ENCODE measurements at regions not wholly inside any gene's neighbourhood (a gene's known extent, or its start where the extent isn't known, plus 50 kb on each side); places are given as distances from the start of the nearest gene placed in this dataset.

GRCh38 chr7:46859963-46860475, 721.9 kb downstream of the TNS3 start:
- Histone ChIP-seq H3K9me3 (ENCODE audit: control insufficient read depth in 2 of 3, insufficient read depth in 1 of 3, low read length in 3 of 3) (no peaks in the 10 kb centered on the region), H3K27ac (ENCODE audit: low read depth in 2 of 2, low read length in 2 of 2) (no peak overlapping the region), H3K4me3 (ENCODE audit: low read length in 3 of 3) (no peak overlapping the region), H3K4me1 (ENCODE audit: control insufficient read depth in 2 of 3, insufficient read depth in 2 of 3, low read depth in 1 of 3, low read length in 3 of 3) (no peaks in the 10 kb centered on the region), H3K36me3 (ENCODE audit: control insufficient read depth in 2 of 3, insufficient read depth in 3 of 3, low read length in 3 of 3) (no peaks in the 10 kb centered on the region), H3K27me3 (ENCODE audit: control insufficient read depth, insufficient read depth, low read length) (no peaks in the 10 kb centered on the region), H3K9ac (ENCODE audit: low read length in 3 of 3) (no peak overlapping the region)
- no peak for TF ChIP-seq CTCF (IDR thresholded peaks at IDR 0.05; ENCODE audit: borderline replicate concordance, extremely low read depth, insufficient read depth)
- intact Hi-C loops (cut with DNase I): no loop called here
- DNase-seq: peak in 1 of 5 donors; percentile 10
- FAIRE-seq: no peak

- H3K9me3 ChIP-seq (ENCODE audit: control insufficient read depth in 2 of 3, insufficient read depth in 1 of 3, low read length in 3 of 3): no peaks in the 10 kb centered on the region
- DNase-seq (no peak), FAIRE-seq (no peak)
- H3K9ac ChIP-seq (ENCODE audit: low read length in 3 of 3): no peak overlapping the region
- H3K4me3 ChIP-seq (ENCODE audit: low read length in 3 of 3): no peak overlapping the region
- TF ChIP-seq CTCF (IDR thresholded peaks at IDR 0.05; ENCODE audit: borderline replicate concordance, extremely low read depth, insufficient read depth): no peak
- H3K36me3 ChIP-seq (ENCODE audit: control insufficient read depth in 2 of 3, insufficient read depth in 3 of 3, low read length in 3 of 3): no peaks in the 10 kb centered on the region
- H3K27me3 ChIP-seq (ENCODE audit: control insufficient read depth, insufficient read depth, low read length): no peaks in the 10 kb centered on the region
- intact Hi-C loops (cut with DNase I): no loop called here
- no peaks in the 10 kb centered on the region for H3K4me1 ChIP-seq (ENCODE audit: control insufficient read depth in 2 of 3, insufficient read depth in 2 of 3, low read depth in 1 of 3, low read length in 3 of 3)
- H3K27ac ChIP-seq (ENCODE audit: low read depth in 2 of 2, low read length in 2 of 2): no peak overlapping the region
Observed at GRCh38 chr7:46855851-46856250, 726.1 kb downstream of the TNS3 start.

- no peaks in the 10 kb centered on the region for H3K9me3 ChIP-seq (ENCODE audit: control insufficient read depth in 2 of 3, insufficient read depth in 1 of 3, low read length in 3 of 3)
- no peaks in the 10 kb centered on the region for H3K4me1 ChIP-seq (ENCODE audit: control insufficient read depth in 2 of 3, insufficient read depth in 2 of 3, low read depth in 1 of 3, low read length in 3 of 3)
- no peak for TF ChIP-seq CTCF (IDR thresholded peaks at IDR 0.05; ENCODE audit: borderline replicate concordance, extremely low read depth, insufficient read depth)
- no peak for FAIRE-seq
- H3K36me3 ChIP-seq (ENCODE audit: control insufficient read depth in 2 of 3, insufficient read depth in 3 of 3, low read length in 3 of 3): no peaks in the 10 kb centered on the region
- intact Hi-C loops (cut with DNase I): no loop called here
- no peak overlapping the region for H3K4me3 ChIP-seq (ENCODE audit: low read length in 3 of 3)
- H3K9ac ChIP-seq (ENCODE audit: low read length in 3 of 3): no peak overlapping the region
- no peaks in the 10 kb centered on the region for H3K27me3 ChIP-seq (ENCODE audit: control insufficient read depth, insufficient read depth, low read length)
- DNase-seq: no peak
- no peak overlapping the region for H3K27ac ChIP-seq (ENCODE audit: low read depth in 2 of 2, low read length in 2 of 2)
Observed at GRCh38 chr7:46854958-46855473, 726.9 kb downstream of the TNS3 start.

GRCh38 chr7:46853451-46853850, 728.5 kb downstream of the TNS3 start:
- no peak for TF ChIP-seq CTCF (IDR thresholded peaks at IDR 0.05; ENCODE audit: borderline replicate concordance, extremely low read depth, insufficient read depth)
- H3K9me3 ChIP-seq (ENCODE audit: control insufficient read depth in 2 of 3, insufficient read depth in 1 of 3, low read length in 3 of 3): no peaks in the 10 kb centered on the region
- H3K36me3 ChIP-seq (ENCODE audit: control insufficient read depth in 2 of 3, insufficient read depth in 3 of 3, low read length in 3 of 3): no peaks in the 10 kb centered on the region
- intact Hi-C loops (cut with DNase I): no loop called here
- DNase-seq: no peak
- no peak for FAIRE-seq
- no peak overlapping the region for H3K27ac ChIP-seq (ENCODE audit: low read depth in 2 of 2, low read length in 2 of 2)
- H3K4me3 ChIP-seq (ENCODE audit: low read length in 3 of 3): no peak overlapping the region
- H3K9ac ChIP-seq (ENCODE audit: low read length in 3 of 3): no peak overlapping the region
- H3K4me1 ChIP-seq (ENCODE audit: control insufficient read depth in 2 of 3, insufficient read depth in 2 of 3, low read depth in 1 of 3, low read length in 3 of 3): no peaks in the 10 kb centered on the region
- no peaks in the 10 kb centered on the region for H3K27me3 ChIP-seq (ENCODE audit: control insufficient read depth, insufficient read depth, low read length)
